ENCODE measurements at regions not wholly inside any gene's neighbourhood (a gene's known extent, or its start where the extent isn't known, plus 50 kb on each side); places are given as distances from the start of the nearest gene placed in this dataset.

DNA sequence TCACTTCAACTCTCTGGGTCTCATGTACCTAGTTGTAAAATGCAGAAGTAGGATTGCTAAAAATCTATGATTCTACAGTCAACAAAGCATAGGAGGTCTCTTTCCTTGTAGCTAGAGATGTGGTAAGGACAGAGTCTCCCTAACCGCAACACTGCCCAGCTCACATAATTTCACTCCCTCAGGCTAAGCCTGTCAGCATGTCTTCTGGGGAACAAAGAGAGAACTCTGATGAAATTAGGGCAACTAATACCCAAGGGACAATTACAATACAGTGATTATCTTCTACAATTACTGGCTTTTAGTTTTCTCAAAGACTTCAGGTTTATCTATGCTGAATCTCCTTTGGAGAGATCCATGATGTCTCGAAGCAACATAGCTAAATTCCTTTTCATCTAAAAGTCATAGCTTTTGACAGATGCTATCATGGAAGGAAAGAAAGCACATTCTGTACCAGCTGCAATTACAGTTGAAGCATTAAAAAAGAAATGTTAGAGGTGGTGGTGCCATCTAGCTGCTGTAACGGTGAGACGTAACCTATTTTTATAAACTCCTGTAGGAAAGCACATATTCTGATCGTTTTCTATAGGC is 141.1 kb upstream of the TARS1 start:
- no peaks in the 10 kb centered on the region for H3K79me2 ChIP-seq (replicated peaks; ENCODE audit: insufficient read depth)
- H3K4me1 ChIP-seq (ENCODE audit: insufficient read depth): no peaks in the 10 kb centered on the region
- Mint-ChIP-seq H3K36me3 (ENCODE audit: low read depth) (no peaks in the 10 kb centered on the region), H3K4me1 (peaks cover 5% of the 10 kb centered on the region), H3K27ac (no peak overlapping the region), H3K9me3 (no peaks in the 10 kb centered on the region), H3K4me3 (no peak overlapping the region), H3K27me3 (ENCODE audit: insufficient read depth, low read depth, poor library complexity) (peaks cover 1% of the 10 kb centered on the region)
- no peaks in the 10 kb centered on the region for H3K9me2 ChIP-seq (ENCODE audit: insufficient read depth)
- no peaks in the 10 kb centered on the region for H4K20me1 ChIP-seq (replicated peaks; ENCODE audit: insufficient read depth)
- ATAC-seq (peak; percentile 52), DNase-seq (ENCODE audit: low spot score) (peak; percentile 44)
- H3K36me3 ChIP-seq (ENCODE audit: insufficient read depth): no peaks in the 10 kb centered on the region
- H3K4me3 ChIP-seq: no peak overlapping the region
- H3K4me2 ChIP-seq: no peak overlapping the region
- no peaks in the 10 kb centered on the region for H3F3A ChIP-seq (replicated peaks; ENCODE audit: low read depth)
- TF ChIP-seq, protein P1, sequence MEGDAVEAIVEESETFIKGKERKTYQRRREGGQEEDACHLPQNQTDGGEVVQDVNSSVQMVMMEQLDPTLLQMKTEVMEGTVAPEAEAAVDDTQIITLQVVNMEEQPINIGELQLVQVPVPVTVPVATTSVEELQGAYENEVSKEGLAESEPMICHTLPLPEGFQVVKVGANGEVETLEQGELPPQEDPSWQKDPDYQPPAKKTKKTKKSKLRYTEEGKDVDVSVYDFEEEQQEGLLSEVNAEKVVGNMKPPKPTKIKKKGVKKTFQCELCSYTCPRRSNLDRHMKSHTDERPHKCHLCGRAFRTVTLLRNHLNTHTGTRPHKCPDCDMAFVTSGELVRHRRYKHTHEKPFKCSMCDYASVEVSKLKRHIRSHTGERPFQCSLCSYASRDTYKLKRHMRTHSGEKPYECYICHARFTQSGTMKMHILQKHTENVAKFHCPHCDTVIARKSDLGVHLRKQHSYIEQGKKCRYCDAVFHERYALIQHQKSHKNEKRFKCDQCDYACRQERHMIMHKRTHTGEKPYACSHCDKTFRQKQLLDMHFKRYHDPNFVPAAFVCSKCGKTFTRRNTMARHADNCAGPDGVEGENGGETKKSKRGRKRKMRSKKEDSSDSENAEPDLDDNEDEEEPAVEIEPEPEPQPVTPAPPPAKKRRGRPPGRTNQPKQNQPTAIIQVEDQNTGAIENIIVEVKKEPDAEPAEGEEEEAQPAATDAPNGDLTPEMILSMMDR (conservative IDR thresholded peaks at IDR 0.05; ENCODE audit: low read depth in 2 of 2): peak; percentile 56 to 67
- TF ChIP-seq, protein P2, sequence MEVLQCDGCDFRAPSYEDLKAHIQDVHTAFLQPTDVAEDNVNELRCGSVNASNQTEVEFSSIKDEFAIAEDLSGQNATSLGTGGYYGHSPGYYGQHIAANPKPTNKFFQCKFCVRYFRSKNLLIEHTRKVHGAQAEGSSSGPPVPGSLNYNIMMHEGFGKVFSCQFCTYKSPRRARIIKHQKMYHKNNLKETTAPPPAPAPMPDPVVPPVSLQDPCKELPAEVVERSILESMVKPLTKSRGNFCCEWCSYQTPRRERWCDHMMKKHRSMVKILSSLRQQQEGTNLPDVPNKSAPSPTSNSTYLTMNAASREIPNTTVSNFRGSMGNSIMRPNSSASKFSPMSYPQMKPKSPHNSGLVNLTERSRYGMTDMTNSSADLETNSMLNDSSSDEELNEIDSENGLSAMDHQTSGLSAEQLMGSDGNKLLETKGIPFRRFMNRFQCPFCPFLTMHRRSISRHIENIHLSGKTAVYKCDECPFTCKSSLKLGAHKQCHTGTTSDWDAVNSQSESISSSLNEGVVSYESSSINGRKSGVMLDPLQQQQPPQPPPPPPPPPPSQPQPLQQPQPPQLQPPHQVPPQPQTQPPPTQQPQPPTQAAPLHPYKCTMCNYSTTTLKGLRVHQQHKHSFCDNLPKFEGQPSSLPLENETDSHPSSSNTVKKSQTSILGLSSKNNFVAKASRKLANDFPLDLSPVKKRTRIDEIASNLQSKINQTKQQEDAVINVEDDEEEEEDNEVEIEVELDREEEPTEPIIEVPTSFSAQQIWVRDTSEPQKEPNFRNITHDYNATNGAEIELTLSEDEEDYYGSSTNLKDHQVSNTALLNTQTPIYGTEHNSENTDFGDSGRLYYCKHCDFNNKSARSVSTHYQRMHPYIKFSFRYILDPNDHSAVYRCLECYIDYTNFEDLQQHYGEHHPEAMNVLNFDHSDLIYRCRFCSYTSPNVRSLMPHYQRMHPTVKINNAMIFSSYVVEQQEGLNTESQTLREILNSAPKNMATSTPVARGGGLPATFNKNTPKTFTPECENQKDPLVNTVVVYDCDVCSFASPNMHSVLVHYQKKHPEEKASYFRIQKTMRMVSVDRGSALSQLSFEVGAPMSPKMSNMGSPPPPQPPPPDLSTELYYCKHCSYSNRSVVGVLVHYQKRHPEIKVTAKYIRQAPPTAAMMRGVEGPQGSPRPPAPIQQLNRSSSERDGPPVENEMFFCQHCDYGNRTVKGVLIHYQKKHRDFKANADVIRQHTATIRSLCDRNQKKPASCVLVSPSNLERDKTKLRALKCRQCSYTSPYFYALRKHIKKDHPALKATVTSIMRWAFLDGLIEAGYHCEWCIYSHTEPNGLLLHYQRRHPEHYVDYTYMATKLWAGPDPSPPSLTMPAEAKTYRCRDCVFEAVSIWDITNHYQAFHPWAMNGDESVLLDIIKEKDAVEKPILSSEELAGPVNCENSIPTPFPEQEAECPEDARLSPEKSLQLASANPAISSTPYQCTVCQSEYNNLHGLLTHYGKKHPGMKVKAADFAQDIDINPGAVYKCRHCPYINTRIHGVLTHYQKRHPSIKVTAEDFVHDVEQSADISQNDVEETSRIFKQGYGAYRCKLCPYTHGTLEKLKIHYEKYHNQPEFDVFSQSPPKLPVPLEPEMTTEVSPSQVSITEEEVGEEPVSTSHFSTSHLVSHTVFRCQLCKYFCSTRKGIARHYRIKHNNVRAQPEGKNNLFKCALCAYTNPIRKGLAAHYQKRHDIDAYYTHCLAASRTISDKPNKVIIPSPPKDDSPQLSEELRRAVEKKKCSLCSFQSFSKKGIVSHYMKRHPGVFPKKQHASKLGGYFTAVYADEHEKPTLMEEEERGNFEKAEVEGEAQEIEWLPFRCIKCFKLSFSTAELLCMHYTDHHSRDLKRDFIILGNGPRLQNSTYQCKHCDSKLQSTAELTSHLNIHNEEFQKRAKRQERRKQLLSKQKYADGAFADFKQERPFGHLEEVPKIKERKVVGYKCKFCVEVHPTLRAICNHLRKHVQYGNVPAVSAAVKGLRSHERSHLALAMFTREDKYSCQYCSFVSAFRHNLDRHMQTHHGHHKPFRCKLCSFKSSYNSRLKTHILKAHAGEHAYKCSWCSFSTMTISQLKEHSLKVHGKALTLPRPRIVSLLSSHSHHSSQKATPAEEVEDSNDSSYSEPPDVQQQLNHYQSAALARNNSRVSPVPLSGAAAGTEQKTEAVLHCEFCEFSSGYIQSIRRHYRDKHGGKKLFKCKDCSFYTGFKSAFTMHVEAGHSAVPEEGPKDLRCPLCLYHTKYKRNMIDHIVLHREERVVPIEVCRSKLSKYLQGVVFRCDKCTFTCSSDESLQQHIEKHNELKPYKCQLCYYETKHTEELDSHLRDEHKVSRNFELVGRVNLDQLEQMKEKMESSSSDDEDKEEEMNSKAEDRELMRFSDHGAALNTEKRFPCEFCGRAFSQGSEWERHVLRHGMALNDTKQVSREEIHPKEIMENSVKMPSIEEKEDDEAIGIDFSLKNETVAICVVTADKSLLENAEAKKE (CRISPR knock-in tag; IDR thresholded peaks at IDR 0.05): no peak
- no peak for TF ChIP-seq CREB1 (CRISPR knock-in tag; IDR thresholded peaks at IDR 0.05; ENCODE audit: low read depth)
- no peak for TF ChIP-seq POLR2AphosphoS5 (IDR thresholded peaks at IDR 0.05; ENCODE audit: low read depth)
- no peak for TF ChIP-seq STAT1 (IDR thresholded peaks at IDR 0.05; ENCODE audit: unreplicated experiment)
- TF ChIP-seq, protein P3, sequence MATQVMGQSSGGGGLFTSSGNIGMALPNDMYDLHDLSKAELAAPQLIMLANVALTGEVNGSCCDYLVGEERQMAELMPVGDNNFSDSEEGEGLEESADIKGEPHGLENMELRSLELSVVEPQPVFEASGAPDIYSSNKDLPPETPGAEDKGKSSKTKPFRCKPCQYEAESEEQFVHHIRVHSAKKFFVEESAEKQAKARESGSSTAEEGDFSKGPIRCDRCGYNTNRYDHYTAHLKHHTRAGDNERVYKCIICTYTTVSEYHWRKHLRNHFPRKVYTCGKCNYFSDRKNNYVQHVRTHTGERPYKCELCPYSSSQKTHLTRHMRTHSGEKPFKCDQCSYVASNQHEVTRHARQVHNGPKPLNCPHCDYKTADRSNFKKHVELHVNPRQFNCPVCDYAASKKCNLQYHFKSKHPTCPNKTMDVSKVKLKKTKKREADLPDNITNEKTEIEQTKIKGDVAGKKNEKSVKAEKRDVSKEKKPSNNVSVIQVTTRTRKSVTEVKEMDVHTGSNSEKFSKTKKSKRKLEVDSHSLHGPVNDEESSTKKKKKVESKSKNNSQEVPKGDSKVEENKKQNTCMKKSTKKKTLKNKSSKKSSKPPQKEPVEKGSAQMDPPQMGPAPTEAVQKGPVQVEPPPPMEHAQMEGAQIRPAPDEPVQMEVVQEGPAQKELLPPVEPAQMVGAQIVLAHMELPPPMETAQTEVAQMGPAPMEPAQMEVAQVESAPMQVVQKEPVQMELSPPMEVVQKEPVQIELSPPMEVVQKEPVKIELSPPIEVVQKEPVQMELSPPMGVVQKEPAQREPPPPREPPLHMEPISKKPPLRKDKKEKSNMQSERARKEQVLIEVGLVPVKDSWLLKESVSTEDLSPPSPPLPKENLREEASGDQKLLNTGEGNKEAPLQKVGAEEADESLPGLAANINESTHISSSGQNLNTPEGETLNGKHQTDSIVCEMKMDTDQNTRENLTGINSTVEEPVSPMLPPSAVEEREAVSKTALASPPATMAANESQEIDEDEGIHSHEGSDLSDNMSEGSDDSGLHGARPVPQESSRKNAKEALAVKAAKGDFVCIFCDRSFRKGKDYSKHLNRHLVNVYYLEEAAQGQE (IDR thresholded peaks at IDR 0.05; ENCODE audit: unreplicated experiment): no peak
- TF ChIP-seq ZNF331 (CRISPR knock-in tag; IDR thresholded peaks at IDR 0.05; ENCODE audit: low read depth): no peak
- no peaks in the 10 kb centered on the region for H3K27me3 ChIP-seq (ENCODE audit: insufficient read depth)
- no peak overlapping the region for H2AFZ ChIP-seq
- no peak overlapping the region for H3K27ac ChIP-seq (ENCODE audit: low read depth)

All from GM23338 (cell line).